Heart right ventricle (tissue), 16 donors: ENCODE measurements at regions not wholly inside any gene's neighbourhood (a gene's known extent, or its start where the extent isn't known, plus 50 kb on each side); places are given as distances from the start of the nearest gene placed in this dataset.
"Not testable (repeated sequence)": the region's sequence is repeated elsewhere in the genome, so short reads cannot be mapped to it uniquely, and the experiment has no call there.

Source experiments
- ATAC-seq, 8 donors: fragments of 200-7000 bp; cut with Tn5 transposase; one replicate each; pipeline ENCODE4 v1.9.1; 2020; ENCODE audit warnings: mild to moderate bottlenecking in 8 of 8, moderate library complexity in 8 of 8, moderate number of reproducible peaks in 1 of 8
- DNase-seq, 2 donors: peaks; one replicate each; pipeline ENCODE4 v3.0.0-alpha.2; 2020
- H3K27ac ChIP-seq, 10 donors: fragments of 200-600 bp; sonication (generic) in 2 of 10; one replicate each; pipeline versions ENCODE4 v1.5.0 to v1.8.0; 2020 to 2022; ENCODE audit warnings: mild to moderate bottlenecking in 3 of 10
- H3K27me3 ChIP-seq, 7 donors: fragments of 200-600 bp; one replicate each; pipeline ENCODE4 v1.8.0; 2021 to 2022; ENCODE audit warnings: mild to moderate bottlenecking in 2 of 7
- H3K36me3 ChIP-seq, 9 donors: fragments of 200-600 bp; sonication (generic) in 1 of 9; one replicate each; pipeline versions ENCODE4 v1.5.0 to v1.8.0; 2020 to 2022; ENCODE audit warnings: mild to moderate bottlenecking in 2 of 9
- H3K4me1 ChIP-seq, 9 donors: fragments of 200-600 bp; sonication (generic) in 1 of 9; one replicate each; pipeline versions ENCODE4 v1.5.0 to v1.8.0; 2020 to 2022; ENCODE audit warnings: mild to moderate bottlenecking in 4 of 9
- H3K4me3 ChIP-seq, 10 donors: fragments of 200-600 bp; sonication (generic) in 2 of 10; one replicate each; pipeline versions ENCODE4 v1.5.0 to v1.8.0; 2020 to 2022; ENCODE audit warnings: mild to moderate bottlenecking in 7 of 10, moderate library complexity in 2 of 10
- H3K9me3 ChIP-seq, 11 donors: fragments of 200-600 bp in 10 of 11; sonication (generic) in 2 of 11; one replicate each; pipeline versions ENCODE4 v1.5.0 to v1.8.0; 2013 to 2022; ENCODE audit warnings: mild to moderate bottlenecking in 2 of 11, control low read depth in 1 of 11, moderate library complexity in 1 of 11
- CTCF ChIP-seq, 9 donors: fragments of 200-600 bp; sonication (generic) in 2 of 9; IDR thresholded peaks; one replicate each; pipeline versions ENCODE4 v1.5.0 to v1.8.0; 2021 to 2022; ENCODE audit warnings: antibody characterized with exemption in 9 of 9, mild to moderate bottlenecking in 5 of 9, moderate library complexity in 1 of 9
- WGBS, 2 donors: extraction: QIAGEN DNeasy Blood & Tissue Kit; methylation state at CpG; one replicate each; pipeline ENCODE4 v1.1.7; 2013; ENCODE audit warnings: inconsistent platforms in 1 of 2; 5-methylcytosine and 5-hydroxymethylcytosine counted together
- intact Hi-C, 10 donors: fragments of 100-400 bp; cut with DNase I; formaldehyde crosslinking; loops; one replicate each; pipeline versions ENCODE4 v1.11.1 to v1.14.2; 2022
- donor health status: Arrhythmogenic right ventricular cardiomyopathy.
- donor health status: ischemic (EF 13 %, LVEDD 7.1; RV severe dilation, severe dysfunction).
- donor health status: healthy with polysubstance abuse.
- donor health status: DM: no; HTN: yes; CAD: no.
- donor health status: DM: no; HTN: no; CAD: no.
- donor health status: ischemic (EF 25% LVEDD 6.9; RV normal size, moderate dysfunction).
- donor health status: ischemic (EF 25% LVEDD 5.7; RV mildly dilated, moderate dysfunction).
- donor health status: healthy.
- donor health status: DM: yes; HTN: yes; CAD: no.
- donor health status: Ischemic cardiomyopathy.
- donor health status: ischemic (EF 35%, LVEDD 5.7; RV mildly dilated, moderate dysfunction).
- donor health status: nonischemic (EF 11% LVEDD 7.7; RV severe dilation, severe dysfunction).
- donor health status: DM: yes; HTN: yes; CAD: no.
- donor health status: PGD.
- donor health status: ischemic (EF 29% LVEDD 5.4; RV normal size, mild dysfunction).
- donor health status: nonischemic (EF 23%, LVEDD 6.1; RV moderate dilation, normal function).

GRCh38 chr14:46136456-46136855 is 515.1 kb downstream of the RPL10L start:
- TF ChIP-seq CTCF (IDR thresholded peaks at IDR 0.05): no peak
- DNase-seq (no peak), ATAC-seq (no peak)
- Histone ChIP-seq H3K9me3 (no peaks in the 10 kb centered on the region), H3K27me3 (no peaks in the 10 kb centered on the region), H3K4me1 (no peaks in the 10 kb centered on the region), H3K27ac (no peak overlapping the region), H3K4me3 (no peak overlapping the region), H3K36me3 (no peaks in the 10 kb centered on the region)
- WGBS, 2 donors: 38 to 52% methylated on average over 1 of the region's 1 CpG
- intact Hi-C loops: no loop called here

- no peaks in the 10 kb centered on the region for H3K27me3 ChIP-seq
- H3K9me3 ChIP-seq: peaks cover 0 to 55% (median 16%) of the 10 kb centered on the region in 11 donors
- intact Hi-C loops: no loop called here
These were observed 543.4 kb downstream of the RPL10L start for GRCh38 chr14:46108228-46108627.

GRCh38 chr14:46100901-46101300 is 550.7 kb downstream of the RPL10L start:
- DNase-seq, ATAC-seq, H3K27me3 ChIP-seq, H3K4me3 ChIP-seq, H3K36me3 ChIP-seq, H3K4me1 ChIP-seq, intact Hi-C loops, H3K27ac ChIP-seq: not testable (repeated sequence)
- peaks cover 0 to 38% (median 0%) of the 10 kb centered on the region in 11 donors for H3K9me3 ChIP-seq
- 83 to 87% methylated on average over 8 of the region's 8 CpGs for WGBS, 2 donors

More at GRCh38 chr14:46108228-46108627, 543.4 kb downstream of the RPL10L start:
- DNase-seq (no peak), ATAC-seq (no peak)
- no peak overlapping the region for H3K4me3 ChIP-seq
- no peak overlapping the region for H3K27ac ChIP-seq
- no peaks in the 10 kb centered on the region for H3K36me3 ChIP-seq
- H3K4me1 ChIP-seq: no peaks in the 10 kb centered on the region
- TF ChIP-seq CTCF (IDR thresholded peaks at IDR 0.05): no peak
- WGBS, 2 donors: 73 to 91% methylated on average over 2 of the region's 2 CpGs

GRCh38 chr14:46091819-46092218 is 559.8 kb downstream of the RPL10L start:
- ATAC-seq (no peak), DNase-seq (no peak)
- H3K27ac ChIP-seq: no peak overlapping the region
- intact Hi-C loops: no loop called here
- H3K4me1 ChIP-seq: no peaks in the 10 kb centered on the region
- H3K27me3 ChIP-seq: no peaks in the 10 kb centered on the region
- no peaks in the 10 kb centered on the region for H3K36me3 ChIP-seq
- H3K4me3 ChIP-seq: no peak overlapping the region
- peaks cover 0 to 27% (median 2%) of the 10 kb centered on the region in 11 donors for H3K9me3 ChIP-seq
- WGBS, 2 donors: 50 to 60% methylated on average over 3 of the region's 3 CpGs
- TF ChIP-seq CTCF (IDR thresholded peaks at IDR 0.05): no peak

GRCh38 chr14:46087604-46088003 is 564.0 kb downstream of the RPL10L start:
- no peak for ATAC-seq
- intact Hi-C loops: no loop called here
- DNase-seq: no peak
- no peak overlapping the region for H3K4me3 ChIP-seq
- H3K4me1 ChIP-seq: no peaks in the 10 kb centered on the region
- peaks cover 0 to 42% (median 11%) of the 10 kb centered on the region in 11 donors for H3K9me3 ChIP-seq
- WGBS, 2 donors: 68 to 75% methylated on average over 2 of the region's 2 CpGs
- no peaks in the 10 kb centered on the region for H3K36me3 ChIP-seq
- no peak for TF ChIP-seq CTCF (IDR thresholded peaks at IDR 0.05)
- H3K27ac ChIP-seq: no peak overlapping the region
- H3K27me3 ChIP-seq: no peaks in the 10 kb centered on the region
